GM23338 (cell line): ENCODE measurements at regions not wholly inside any gene's neighbourhood (a gene's known extent, or its start where the extent isn't known, plus 50 kb on each side); places are given as distances from the start of the nearest gene placed in this dataset.
A peak's percentile ranks its signal among the peaks of the same experiment; 100 is the strongest.

ENCODE experiments used
- ATAC-seq: fragments of 200-7000 bp; cut with Tn5 transposase; 3 replicates; pipeline ENCODE4 v1.9.1; 2020
- DNase-seq: peaks from one replicate; pipeline ENCODE4 v3.0.0-alpha.2; 2015; ENCODE audit warnings: low spot score
- H2AFZ ChIP-seq: fragments of 200-600 bp; sonication (generic); 2 replicates; pipeline ENCODE4 v1.8.0; 2016; ENCODE audit warnings: antibody characterized with exemption, mild to moderate bottlenecking, moderate library complexity
- H3F3A ChIP-seq: fragments of 200-600 bp; sonication (generic); replicated peaks from 2 replicates; pipeline ENCODE4 v1.8.0; 2017; ENCODE audit warnings: antibody characterized with exemption, mixed run types, low read depth
- H3K27ac ChIP-seq: fragments of 200-600 bp; sonication (generic); 2 replicates; pipeline ENCODE4 v1.6.1; 2016; ENCODE audit warnings: low read depth
- H3K27me3 ChIP-seq: fragments of 200-600 bp; sonication (generic); 2 replicates; pipeline ENCODE4 v1.8.0; 2016; ENCODE audit warnings: mild to moderate bottlenecking, mixed run types, moderate library complexity; ENCODE audit not compliant: insufficient read depth
- H3K36me3 ChIP-seq: fragments of 200-600 bp; sonication (generic); 2 replicates; pipeline ENCODE4 v1.8.0; 2016; ENCODE audit warnings: mild to moderate bottlenecking; ENCODE audit not compliant: insufficient read depth
- H3K4me1 ChIP-seq: fragments of 200-600 bp; sonication (generic); 2 replicates; pipeline ENCODE4 v1.8.0; 2016; ENCODE audit warnings: mild to moderate bottlenecking, moderate library complexity; ENCODE audit not compliant: insufficient read depth
- H3K4me2 ChIP-seq: fragments of 200-600 bp; sonication (generic); 2 replicates; pipeline ENCODE4 v1.7.1; 2017; ENCODE audit warnings: mixed run types
- H3K4me3 ChIP-seq: fragments of 200-600 bp; sonication (generic); 2 replicates; pipeline ENCODE4 v1.6.1; 2016; ENCODE audit warnings: mixed run types
- H3K79me2 ChIP-seq: fragments of 200-600 bp; sonication (generic); replicated peaks from 2 replicates; pipeline ENCODE4 v1.8.0; 2017; ENCODE audit warnings: mild to moderate bottlenecking; ENCODE audit not compliant: insufficient read depth
- H3K9me2 ChIP-seq: fragments of 200-600 bp; sonication (generic); 2 replicates; pipeline ENCODE4 v1.8.0; 2017; ENCODE audit not compliant: insufficient read depth
- H4K20me1 ChIP-seq: fragments of 200-600 bp; sonication (generic); replicated peaks from 2 replicates; pipeline ENCODE4 v1.8.0; 2017; ENCODE audit warnings: mild to moderate bottlenecking; ENCODE audit not compliant: insufficient read depth
- H3K27ac Mint-ChIP-seq: 2 replicates; pipeline ENCODE4 v1.8.0; 2020; ENCODE audit warnings: inconsistent platforms, mild to moderate bottlenecking, moderate library complexity, mixed read lengths
- H3K27me3 Mint-ChIP-seq: 3 replicates; pipeline ENCODE4 v1.8.0; 2022; ENCODE audit warnings: low read depth, mild to moderate bottlenecking, moderate library complexity, mixed read lengths, inconsistent platforms; ENCODE audit not compliant: insufficient read depth, poor library complexity
- H3K36me3 Mint-ChIP-seq: 3 replicates; pipeline ENCODE4 v1.8.0; 2021; ENCODE audit warnings: low read depth, mild to moderate bottlenecking, inconsistent platforms, moderate library complexity, mixed read lengths
- H3K4me1 Mint-ChIP-seq: 3 replicates; pipeline ENCODE4 v1.8.0; 2020; ENCODE audit warnings: mild to moderate bottlenecking, inconsistent platforms, mixed read lengths
- H3K4me3 Mint-ChIP-seq: 3 replicates; pipeline ENCODE4 v1.8.0; 2021; ENCODE audit warnings: moderate library complexity, mild to moderate bottlenecking, inconsistent platforms, mixed read lengths
- H3K9me3 Mint-ChIP-seq: 3 replicates; pipeline ENCODE4 v1.8.0; 2020; ENCODE audit warnings: moderate library complexity, mild to moderate bottlenecking, inconsistent platforms, mixed read lengths
- CREB1 ChIP-seq: fragments of 250-450 bp; sonication (Bioruptor Pico); IDR thresholded peaks from 2 replicates; pipeline ENCODE4 v1.5.0; 2020; ENCODE audit warnings: low read depth, mild to moderate bottlenecking, moderate library complexity
- CTCF ChIP-seq, 2 experiments: fragments of 200-600 bp in 1 of 2; sonication (generic) in 1 of 2; conservative IDR thresholded peaks; 2 replicates each; pipeline versions ENCODE4 v1.5.1 to v1.6.1; 2016 to 2017; ENCODE audit warnings: antibody characterized with exemption in 2 of 2, low read depth in 2 of 2, mild to moderate bottlenecking in 2 of 2, moderate library complexity in 1 of 2
- ETS1 ChIP-seq: IDR thresholded peaks from 2 replicates; pipeline ENCODE4 v1.6.1; 2016; ENCODE audit warnings: antibody characterized with exemption
- EZH2 ChIP-seq: fragments of 200-600 bp; sonication (generic); IDR thresholded peaks from one replicate; pipeline ENCODE4 v1.8.0; 2017; ENCODE audit warnings: antibody characterized with exemption, mild to moderate bottlenecking, low read depth; ENCODE audit not compliant: unreplicated experiment
- EZH2phosphoT487 ChIP-seq: fragments of 200-600 bp; sonication (generic); IDR thresholded peaks from one replicate; pipeline ENCODE4 v1.8.1; 2018; ENCODE audit warnings: antibody characterized with exemption; ENCODE audit not compliant: unreplicated experiment
- JUNB ChIP-seq: IDR thresholded peaks from one replicate; pipeline ENCODE4 v1.6.1; 2016; ENCODE audit warnings: antibody characterized with exemption; ENCODE audit not compliant: unreplicated experiment
- NANOG ChIP-seq: IDR thresholded peaks from 2 replicates; pipeline ENCODE4 v1.6.1; 2016; ENCODE audit warnings: antibody characterized with exemption, borderline replicate concordance
- POLR2AphosphoS5 ChIP-seq: IDR thresholded peaks from 2 replicates; pipeline ENCODE4 v1.6.1; 2016; ENCODE audit warnings: antibody characterized with exemption, low read depth
- STAT1 ChIP-seq: IDR thresholded peaks from one replicate; pipeline ENCODE4 v1.6.1; 2016; ENCODE audit warnings: antibody characterized with exemption; ENCODE audit not compliant: unreplicated experiment
- ZNF331 ChIP-seq: fragments of 250-450 bp; sonication (Bioruptor Pico); IDR thresholded peaks from 2 replicates; pipeline ENCODE4 v1.5.0; 2020; ENCODE audit warnings: low read depth, mild to moderate bottlenecking, moderate library complexity
- TF ChIP-seq, protein P1 (sequence below): fragments of 250-450 bp; sonication (Bioruptor Pico); IDR thresholded peaks from 2 replicates; pipeline ENCODE4 v1.5.0; 2020; ENCODE audit warnings: mild to moderate bottlenecking, moderate library complexity

GRCh38 chrX:10949541-10949940, 161.6 kb upstream of the HCCS start (continued):
- TF ChIP-seq, protein P1, sequence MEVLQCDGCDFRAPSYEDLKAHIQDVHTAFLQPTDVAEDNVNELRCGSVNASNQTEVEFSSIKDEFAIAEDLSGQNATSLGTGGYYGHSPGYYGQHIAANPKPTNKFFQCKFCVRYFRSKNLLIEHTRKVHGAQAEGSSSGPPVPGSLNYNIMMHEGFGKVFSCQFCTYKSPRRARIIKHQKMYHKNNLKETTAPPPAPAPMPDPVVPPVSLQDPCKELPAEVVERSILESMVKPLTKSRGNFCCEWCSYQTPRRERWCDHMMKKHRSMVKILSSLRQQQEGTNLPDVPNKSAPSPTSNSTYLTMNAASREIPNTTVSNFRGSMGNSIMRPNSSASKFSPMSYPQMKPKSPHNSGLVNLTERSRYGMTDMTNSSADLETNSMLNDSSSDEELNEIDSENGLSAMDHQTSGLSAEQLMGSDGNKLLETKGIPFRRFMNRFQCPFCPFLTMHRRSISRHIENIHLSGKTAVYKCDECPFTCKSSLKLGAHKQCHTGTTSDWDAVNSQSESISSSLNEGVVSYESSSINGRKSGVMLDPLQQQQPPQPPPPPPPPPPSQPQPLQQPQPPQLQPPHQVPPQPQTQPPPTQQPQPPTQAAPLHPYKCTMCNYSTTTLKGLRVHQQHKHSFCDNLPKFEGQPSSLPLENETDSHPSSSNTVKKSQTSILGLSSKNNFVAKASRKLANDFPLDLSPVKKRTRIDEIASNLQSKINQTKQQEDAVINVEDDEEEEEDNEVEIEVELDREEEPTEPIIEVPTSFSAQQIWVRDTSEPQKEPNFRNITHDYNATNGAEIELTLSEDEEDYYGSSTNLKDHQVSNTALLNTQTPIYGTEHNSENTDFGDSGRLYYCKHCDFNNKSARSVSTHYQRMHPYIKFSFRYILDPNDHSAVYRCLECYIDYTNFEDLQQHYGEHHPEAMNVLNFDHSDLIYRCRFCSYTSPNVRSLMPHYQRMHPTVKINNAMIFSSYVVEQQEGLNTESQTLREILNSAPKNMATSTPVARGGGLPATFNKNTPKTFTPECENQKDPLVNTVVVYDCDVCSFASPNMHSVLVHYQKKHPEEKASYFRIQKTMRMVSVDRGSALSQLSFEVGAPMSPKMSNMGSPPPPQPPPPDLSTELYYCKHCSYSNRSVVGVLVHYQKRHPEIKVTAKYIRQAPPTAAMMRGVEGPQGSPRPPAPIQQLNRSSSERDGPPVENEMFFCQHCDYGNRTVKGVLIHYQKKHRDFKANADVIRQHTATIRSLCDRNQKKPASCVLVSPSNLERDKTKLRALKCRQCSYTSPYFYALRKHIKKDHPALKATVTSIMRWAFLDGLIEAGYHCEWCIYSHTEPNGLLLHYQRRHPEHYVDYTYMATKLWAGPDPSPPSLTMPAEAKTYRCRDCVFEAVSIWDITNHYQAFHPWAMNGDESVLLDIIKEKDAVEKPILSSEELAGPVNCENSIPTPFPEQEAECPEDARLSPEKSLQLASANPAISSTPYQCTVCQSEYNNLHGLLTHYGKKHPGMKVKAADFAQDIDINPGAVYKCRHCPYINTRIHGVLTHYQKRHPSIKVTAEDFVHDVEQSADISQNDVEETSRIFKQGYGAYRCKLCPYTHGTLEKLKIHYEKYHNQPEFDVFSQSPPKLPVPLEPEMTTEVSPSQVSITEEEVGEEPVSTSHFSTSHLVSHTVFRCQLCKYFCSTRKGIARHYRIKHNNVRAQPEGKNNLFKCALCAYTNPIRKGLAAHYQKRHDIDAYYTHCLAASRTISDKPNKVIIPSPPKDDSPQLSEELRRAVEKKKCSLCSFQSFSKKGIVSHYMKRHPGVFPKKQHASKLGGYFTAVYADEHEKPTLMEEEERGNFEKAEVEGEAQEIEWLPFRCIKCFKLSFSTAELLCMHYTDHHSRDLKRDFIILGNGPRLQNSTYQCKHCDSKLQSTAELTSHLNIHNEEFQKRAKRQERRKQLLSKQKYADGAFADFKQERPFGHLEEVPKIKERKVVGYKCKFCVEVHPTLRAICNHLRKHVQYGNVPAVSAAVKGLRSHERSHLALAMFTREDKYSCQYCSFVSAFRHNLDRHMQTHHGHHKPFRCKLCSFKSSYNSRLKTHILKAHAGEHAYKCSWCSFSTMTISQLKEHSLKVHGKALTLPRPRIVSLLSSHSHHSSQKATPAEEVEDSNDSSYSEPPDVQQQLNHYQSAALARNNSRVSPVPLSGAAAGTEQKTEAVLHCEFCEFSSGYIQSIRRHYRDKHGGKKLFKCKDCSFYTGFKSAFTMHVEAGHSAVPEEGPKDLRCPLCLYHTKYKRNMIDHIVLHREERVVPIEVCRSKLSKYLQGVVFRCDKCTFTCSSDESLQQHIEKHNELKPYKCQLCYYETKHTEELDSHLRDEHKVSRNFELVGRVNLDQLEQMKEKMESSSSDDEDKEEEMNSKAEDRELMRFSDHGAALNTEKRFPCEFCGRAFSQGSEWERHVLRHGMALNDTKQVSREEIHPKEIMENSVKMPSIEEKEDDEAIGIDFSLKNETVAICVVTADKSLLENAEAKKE (CRISPR knock-in tag) = no peak
- TF ChIP-seq EZH2 = no peak
- no peak for TF ChIP-seq CTCF (conservative IDR thresholded peaks at IDR 0.05; ENCODE audit: low read depth in 2 of 2)
- TF ChIP-seq STAT1 = no peak
- TF ChIP-seq POLR2AphosphoS5 = no peak

GRCh38 chrX:10952619-10953018, 158.5 kb upstream of the HCCS start:
- Mint-ChIP-seq H3K9me3 (peaks cover 27% of the 10 kb centered on the region; the same call in 2 of the 3 replicates), H3K27me3 (no peaks in the 10 kb centered on the region), H3K4me1 (peaks cover 29% of the 10 kb centered on the region), H3K36me3 (peaks cover 13% of the 10 kb centered on the region; the same call in 2 of the 3 replicates), H3K27ac (no peak overlapping the region), H3K4me3 (no peak overlapping the region)
- Histone ChIP-seq H3K9me2 (no peaks in the 10 kb centered on the region), H3K27me3 (no peaks in the 10 kb centered on the region), H3K4me1 (peaks cover 13% of the 10 kb centered on the region), H3K79me2 (no peaks in the 10 kb centered on the region), H3K4me3 (no peak overlapping the region), H3F3A (no peaks in the 10 kb centered on the region), H3K27ac (no peak overlapping the region), H4K20me1 (no peaks in the 10 kb centered on the region), H2AFZ (no peak overlapping the region), H3K4me2 (no peak overlapping the region), H3K36me3 (no peaks in the 10 kb centered on the region)
- ATAC-seq (peak; percentile 36; the same call in 2 of the 3 replicates), DNase-seq (peak; percentile 14)
- TF ChIP-seq JUNB (no peak), CREB1 (CRISPR knock-in tag) (no peak), ETS1 (no peak), NANOG (no peak), EZH2phosphoT487 (no peak), ZNF331 (CRISPR knock-in tag) (no peak)
